BLaER1 (cell line): ENCODE measurements at regions not wholly inside any gene's neighbourhood (a gene's known extent, or its start where the extent isn't known, plus 50 kb on each side); places are given as distances from the start of the nearest gene placed in this dataset.

Experiments used
- H3K27ac ChIP-seq: shearing (Covaris generic); formaldehyde crosslinking; 2 replicates; pipeline ENCODE4 v1.8.1; 2022
- H3K27me3 ChIP-seq: shearing (Covaris generic); formaldehyde crosslinking; 2 replicates; pipeline ENCODE4 v1.8.1; 2022
- H3K36me3 ChIP-seq: shearing (Covaris generic); formaldehyde crosslinking; 2 replicates; pipeline ENCODE4 v1.8.1; 2022
- H3K4me1 ChIP-seq: shearing (Covaris generic); formaldehyde crosslinking; 2 replicates; pipeline ENCODE4 v1.8.1; 2022
- H3K4me2 ChIP-seq: shearing (Covaris generic); formaldehyde crosslinking; 2 replicates; pipeline ENCODE4 v1.8.1; 2022
- H3K4me3 ChIP-seq: shearing (Covaris generic); formaldehyde crosslinking; 2 replicates; pipeline ENCODE4 v1.8.1; 2022
- H3K9ac ChIP-seq: shearing (Covaris generic); formaldehyde crosslinking; 2 replicates; pipeline ENCODE4 v1.8.1; 2022
- H3K9me3 ChIP-seq: shearing (Covaris generic); formaldehyde crosslinking; 2 replicates; pipeline ENCODE4 v1.8.1; 2022
- H4K20me1 ChIP-seq: shearing (Covaris generic); formaldehyde crosslinking; 2 replicates; pipeline ENCODE4 v1.8.1; 2022
- Cebpa-rat ChIP-seq: shearing (Covaris generic); IDR thresholded peaks from 2 replicates; pipeline ENCODE4 v1.8.1; 2022

DNA sequence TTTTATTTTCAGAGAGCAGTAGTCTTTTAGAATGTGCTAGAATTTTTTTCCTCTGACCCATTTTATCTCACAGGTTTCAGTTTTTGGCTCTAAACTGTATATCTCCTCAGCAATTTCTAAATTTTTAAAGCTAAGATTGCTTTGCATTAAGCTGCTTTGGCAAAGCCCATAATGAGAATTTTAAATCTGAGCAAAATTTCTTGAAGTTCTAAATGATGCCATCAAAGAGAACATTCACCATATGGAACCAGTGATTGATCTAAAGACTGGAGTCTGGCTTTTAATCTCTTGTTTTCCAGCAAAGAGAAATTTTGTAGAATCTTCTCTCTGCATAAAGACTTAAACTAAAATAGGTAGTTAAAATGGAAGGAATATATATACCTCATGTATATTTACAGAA is 313.6 kb downstream of the TBC1D32 start:
- H3K9me3 ChIP-seq = no peaks in the 10 kb centered on the region
- no peak overlapping the region for H3K4me3 ChIP-seq
- no peaks in the 10 kb centered on the region for H4K20me1 ChIP-seq
- TF ChIP-seq Cebpa-rat = no peak
- H3K4me1 ChIP-seq = no peaks in the 10 kb centered on the region
- H3K36me3 ChIP-seq = no peaks in the 10 kb centered on the region
- no peak overlapping the region for H3K9ac ChIP-seq
- H3K27me3 ChIP-seq = no peaks in the 10 kb centered on the region
- H3K27ac ChIP-seq = no peak overlapping the region
- H3K4me2 ChIP-seq = no peak overlapping the region

DNA sequence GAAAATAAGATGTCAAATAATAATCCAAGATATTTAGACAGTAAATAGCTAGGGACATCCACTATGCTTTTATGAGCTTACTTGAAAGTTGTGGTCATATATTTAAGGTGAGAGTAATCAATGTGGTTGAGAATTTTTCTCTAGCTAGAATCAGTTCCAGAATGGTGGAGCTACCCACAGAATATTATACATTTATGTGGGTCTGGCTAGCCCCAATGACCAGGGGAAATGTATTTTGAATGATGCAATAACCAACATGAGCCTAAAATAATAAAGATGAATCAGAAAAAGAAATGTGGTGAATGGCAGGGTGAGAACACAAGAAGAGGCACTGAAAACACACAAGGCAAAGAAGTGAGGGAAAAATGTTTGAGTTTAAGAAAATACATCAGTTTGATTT is 325.7 kb downstream of the TBC1D32 start:
- no peak overlapping the region for H3K4me3 ChIP-seq
- TF ChIP-seq Cebpa-rat = no peak
- no peaks in the 10 kb centered on the region for H3K4me1 ChIP-seq
- H3K9me3 ChIP-seq = peaks cover 3% of the 10 kb centered on the region; the same call in 1 of the 2 replicates
- H3K4me2 ChIP-seq = no peak overlapping the region
- no peaks in the 10 kb centered on the region for H3K36me3 ChIP-seq
- H3K9ac ChIP-seq = no peak overlapping the region
- no peak overlapping the region for H3K27ac ChIP-seq
- no peaks in the 10 kb centered on the region for H3K27me3 ChIP-seq
- H4K20me1 ChIP-seq = no peaks in the 10 kb centered on the region

DNA sequence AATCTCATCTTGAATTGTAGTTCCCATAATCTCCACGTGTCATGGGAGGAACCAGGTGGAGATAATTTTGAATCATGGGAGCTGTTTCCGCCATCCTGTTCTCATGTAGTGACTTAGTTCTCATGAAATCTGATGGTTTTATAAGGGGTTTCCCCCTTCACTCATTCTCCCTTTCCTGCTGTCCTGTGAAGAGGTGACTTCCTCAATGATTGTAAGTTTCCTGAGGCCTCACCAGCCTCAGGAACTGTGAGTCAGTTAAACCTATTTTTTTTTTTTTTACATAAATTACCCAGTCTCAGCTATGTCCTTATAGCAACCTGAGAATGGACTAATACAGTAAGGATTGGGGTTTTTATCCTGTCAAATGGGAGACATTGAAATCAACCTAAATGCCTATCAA is 328.3 kb downstream of the TBC1D32 start:
- Histone ChIP-seq H3K27ac (no peak overlapping the region), H3K9me3 (peaks cover 15% of the 10 kb centered on the region; the same call in 1 of the 2 replicates), H3K9ac (no peak overlapping the region), H3K4me3 (no peak overlapping the region), H3K36me3 (no peaks in the 10 kb centered on the region), H4K20me1 (no peaks in the 10 kb centered on the region), H3K4me1 (peaks cover under 1% of the 10 kb centered on the region), H3K4me2 (no peak overlapping the region), H3K27me3 (no peaks in the 10 kb centered on the region)
- no peak for TF ChIP-seq Cebpa-rat

DNA sequence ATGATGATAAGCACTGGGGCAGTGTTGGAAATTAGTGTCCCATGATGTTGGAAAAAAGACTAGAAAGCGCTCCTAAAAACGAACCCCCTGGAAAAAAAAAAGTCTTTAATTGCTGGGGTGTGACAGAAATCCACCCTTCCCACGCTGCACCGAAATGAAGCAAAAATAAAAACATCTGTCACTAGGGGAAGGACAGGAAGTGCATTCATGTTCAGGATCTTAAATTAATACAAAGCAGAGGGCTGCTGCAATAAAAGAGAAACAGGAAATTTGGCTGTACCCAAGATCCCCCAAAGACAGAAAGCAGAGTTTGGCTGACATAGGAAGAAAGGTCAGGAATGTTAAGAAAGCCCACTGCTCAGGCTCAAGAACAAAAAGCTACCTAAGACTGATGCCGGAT is 333.9 kb downstream of the TBC1D32 start:
- Histone ChIP-seq H3K4me2 (peak overlapping the region; percentile 74), H3K9me3 (peaks cover 15% of the 10 kb centered on the region; the same call in 1 of the 2 replicates), H3K27ac (peak overlapping the region; percentile 64), H3K36me3 (no peaks in the 10 kb centered on the region), H3K9ac (peak overlapping the region; percentile 7; the same call in 1 of the 2 replicates), H3K4me3 (peak overlapping the region; percentile 20; the same call in 1 of the 2 replicates), H3K4me1 (peaks cover 27% of the 10 kb centered on the region), H3K27me3 (no peaks in the 10 kb centered on the region), H4K20me1 (no peaks in the 10 kb centered on the region)
- no peak for TF ChIP-seq Cebpa-rat

DNA sequence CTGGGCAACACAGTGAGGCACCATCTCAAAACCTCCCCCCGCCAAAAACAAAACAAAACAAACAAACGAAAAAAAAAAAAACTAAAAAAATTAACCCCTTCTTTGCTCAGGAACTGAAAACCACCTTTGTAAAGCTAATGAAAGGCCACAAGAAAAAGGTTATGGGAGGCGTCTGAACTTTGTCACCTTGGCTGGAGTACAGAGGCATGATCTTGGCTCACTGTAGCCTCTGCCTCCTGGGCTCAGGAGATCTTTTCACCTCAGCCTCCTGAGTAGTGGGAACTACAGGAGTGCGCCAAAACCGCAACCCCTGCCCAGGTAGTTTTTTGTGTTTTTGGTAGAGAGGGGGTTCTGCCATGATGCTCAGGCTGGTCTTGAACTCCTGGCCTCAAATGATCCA is 337.9 kb downstream of the TBC1D32 start:
- peaks cover 27% of the 10 kb centered on the region for H3K4me1 ChIP-seq
- H3K9me3 ChIP-seq = no peaks in the 10 kb centered on the region
- H3K9ac ChIP-seq = no peak overlapping the region
- H4K20me1 ChIP-seq = no peaks in the 10 kb centered on the region
- no peak for TF ChIP-seq Cebpa-rat
- no peak overlapping the region for H3K4me3 ChIP-seq
- no peak overlapping the region for H3K27ac ChIP-seq
- no peak overlapping the region for H3K4me2 ChIP-seq
- H3K27me3 ChIP-seq = no peaks in the 10 kb centered on the region
- H3K36me3 ChIP-seq = no peaks in the 10 kb centered on the region

DNA sequence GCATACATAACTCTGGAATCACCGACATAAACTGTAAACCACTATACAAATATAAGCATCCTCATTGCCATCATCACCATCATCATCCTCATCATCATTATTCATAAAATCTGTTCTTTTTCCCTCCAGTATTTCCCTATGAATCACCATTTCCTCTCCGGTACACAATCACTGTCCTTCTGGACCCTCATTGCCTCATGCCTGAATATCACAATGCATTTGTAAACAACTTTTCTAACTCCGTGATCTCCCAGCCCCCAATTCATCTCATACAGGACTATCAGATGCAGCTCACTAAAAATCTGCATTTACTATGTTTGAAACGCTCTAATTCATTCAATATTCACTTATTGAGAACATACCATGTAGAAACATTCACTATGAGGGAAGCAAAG is 339.7 kb downstream of the TBC1D32 start:
- Histone ChIP-seq H3K4me1 (peaks cover 11% of the 10 kb centered on the region), H3K4me3 (no peak overlapping the region), H3K9me3 (no peaks in the 10 kb centered on the region), H3K9ac (no peak overlapping the region), H3K4me2 (no peak overlapping the region), H3K36me3 (no peaks in the 10 kb centered on the region), H3K27me3 (no peaks in the 10 kb centered on the region), H3K27ac (no peak overlapping the region), H4K20me1 (no peaks in the 10 kb centered on the region)
- no peak for TF ChIP-seq Cebpa-rat

DNA sequence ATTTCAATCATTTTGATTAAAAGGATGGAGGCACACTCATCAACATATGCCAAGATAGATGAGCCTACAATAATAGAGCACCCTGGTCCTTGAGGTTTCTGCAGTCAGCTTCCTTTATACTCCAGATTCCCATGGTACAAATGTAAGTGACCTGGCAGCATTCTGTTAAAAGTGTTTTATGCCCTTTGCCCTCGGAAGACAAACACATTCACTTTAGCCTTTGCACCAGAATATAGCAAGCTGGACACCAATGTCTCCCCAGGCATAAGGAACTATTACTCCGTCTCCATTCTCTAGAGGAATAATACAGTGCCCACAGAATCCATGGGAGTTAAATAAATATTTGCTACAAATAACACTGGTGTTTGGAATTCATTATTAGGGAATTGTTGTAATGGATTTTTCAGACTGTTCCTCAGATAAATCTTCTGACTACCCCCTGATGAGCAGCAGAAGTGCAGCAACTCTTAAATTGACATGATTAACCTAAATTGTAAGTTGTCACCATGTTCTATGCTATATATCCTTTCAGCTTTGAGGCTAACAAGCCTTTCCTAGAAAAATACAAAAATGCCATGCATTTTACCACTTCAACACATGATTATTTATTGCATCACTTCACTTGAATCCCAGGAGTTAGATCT is 340.2 kb downstream of the TBC1D32 start:
- Histone ChIP-seq H3K4me3 (no peak overlapping the region), H3K27ac (no peak overlapping the region), H4K20me1 (no peaks in the 10 kb centered on the region), H3K4me2 (no peak overlapping the region), H3K4me1 (peaks cover 6% of the 10 kb centered on the region), H3K27me3 (no peaks in the 10 kb centered on the region), H3K9me3 (no peaks in the 10 kb centered on the region), H3K9ac (no peak overlapping the region), H3K36me3 (no peaks in the 10 kb centered on the region)
- TF ChIP-seq Cebpa-rat = no peak

DNA sequence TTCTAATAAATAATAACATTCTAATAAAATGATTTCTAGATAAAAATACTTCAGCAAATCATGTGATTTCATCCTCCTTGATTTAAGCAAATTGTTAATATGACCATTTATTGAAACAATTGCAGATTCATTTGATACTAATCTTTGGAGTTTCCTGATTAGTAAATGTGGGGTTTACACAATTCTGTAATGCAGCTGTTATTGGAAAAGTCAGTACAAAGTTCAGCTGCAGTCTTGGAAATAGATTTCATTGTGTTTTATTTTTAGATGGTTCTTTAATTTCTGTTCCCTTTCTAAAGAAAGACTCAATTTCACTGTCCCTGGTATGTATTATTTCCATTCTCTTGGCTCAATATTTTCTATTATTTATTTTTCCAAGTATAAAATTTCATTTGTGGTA is 342.0 kb downstream of the TBC1D32 start:
- no peaks in the 10 kb centered on the region for H3K4me1 ChIP-seq
- no peak overlapping the region for H3K4me2 ChIP-seq
- TF ChIP-seq Cebpa-rat = no peak
- H3K9ac ChIP-seq = no peak overlapping the region
- no peak overlapping the region for H3K27ac ChIP-seq
- H3K4me3 ChIP-seq = no peak overlapping the region
- H3K36me3 ChIP-seq = no peaks in the 10 kb centered on the region
- no peaks in the 10 kb centered on the region for H3K9me3 ChIP-seq
- H4K20me1 ChIP-seq = no peaks in the 10 kb centered on the region
- no peaks in the 10 kb centered on the region for H3K27me3 ChIP-seq

DNA sequence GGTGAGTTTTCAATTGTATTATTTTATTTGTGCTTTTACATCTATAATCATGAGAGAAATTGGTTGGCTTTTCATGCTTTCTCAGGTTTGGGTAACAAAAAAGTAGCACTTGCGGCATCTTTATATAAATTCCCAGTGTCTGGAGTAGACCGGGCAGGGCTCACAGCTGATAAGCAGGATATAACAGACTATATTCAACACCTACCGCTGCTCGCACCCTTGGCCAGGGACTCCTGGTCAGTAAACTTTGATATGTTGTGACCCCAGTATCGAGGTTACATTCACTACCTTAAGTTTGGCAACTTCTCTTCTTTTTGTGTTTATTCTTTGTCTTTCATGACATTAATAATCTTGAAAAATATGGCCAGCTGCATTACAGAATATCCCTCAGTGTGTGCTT is 343.4 kb downstream of the TBC1D32 start:
- Histone ChIP-seq H3K4me2 (no peak overlapping the region), H3K4me1 (no peaks in the 10 kb centered on the region), H3K4me3 (no peak overlapping the region), H3K36me3 (no peaks in the 10 kb centered on the region), H3K9me3 (no peaks in the 10 kb centered on the region), H3K27ac (no peak overlapping the region), H3K27me3 (no peaks in the 10 kb centered on the region), H3K9ac (no peak overlapping the region), H4K20me1 (no peaks in the 10 kb centered on the region)
- TF ChIP-seq Cebpa-rat = no peak

DNA sequence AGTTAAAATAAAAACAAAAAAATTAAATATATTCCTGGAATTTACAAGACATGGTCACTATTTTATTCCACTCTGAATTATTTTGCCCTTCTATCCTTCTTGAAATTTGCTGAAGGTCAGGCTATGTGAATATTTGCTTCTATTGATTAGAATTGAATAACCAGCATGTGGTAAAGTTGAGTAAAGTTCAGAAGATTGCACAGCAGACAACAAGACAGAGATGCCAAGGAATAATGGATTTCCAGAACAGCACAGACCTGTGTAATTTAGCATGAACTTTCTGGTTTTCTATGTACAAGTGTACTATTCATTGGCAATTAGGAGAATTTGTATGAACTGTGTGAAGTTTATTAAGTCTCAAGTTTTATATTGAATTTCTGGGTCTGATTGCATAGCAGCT is 352.4 kb downstream of the TBC1D32 start:
- no peak for TF ChIP-seq Cebpa-rat
- Histone ChIP-seq H3K9me3 (no peaks in the 10 kb centered on the region), H3K36me3 (no peaks in the 10 kb centered on the region)

DNA sequence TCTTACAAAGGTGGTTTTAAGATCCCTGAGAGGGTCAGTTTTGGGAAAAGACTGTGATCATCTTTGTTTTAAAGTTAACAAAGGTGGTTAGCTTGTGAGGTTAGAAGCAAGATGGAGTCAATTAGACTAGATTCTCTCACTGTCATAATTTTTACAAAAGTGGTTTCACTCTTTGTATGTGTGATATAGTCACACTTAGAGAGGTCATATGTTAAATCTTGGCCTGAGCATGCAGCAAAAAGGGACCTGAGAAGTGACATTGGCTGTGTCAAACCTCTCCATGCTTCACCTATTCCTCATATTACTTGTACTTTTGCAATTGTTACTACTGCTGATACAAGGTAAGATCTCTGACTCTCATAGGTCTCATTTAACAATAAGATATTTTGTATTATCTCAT is 368.0 kb downstream of the TBC1D32 start:
- Histone ChIP-seq H3K4me2 (no peak overlapping the region), H3K27me3 (no peaks in the 10 kb centered on the region), H3K36me3 (no peaks in the 10 kb centered on the region), H4K20me1 (no peaks in the 10 kb centered on the region), H3K9ac (no peak overlapping the region), H3K4me1 (no peaks in the 10 kb centered on the region), H3K4me3 (no peak overlapping the region), H3K27ac (no peak overlapping the region), H3K9me3 (no peaks in the 10 kb centered on the region)
- TF ChIP-seq Cebpa-rat = no peak

More for the DNA sequence above, 352.4 kb downstream of the TBC1D32 start:
- H3K4me2 ChIP-seq = no peak overlapping the region
- no peak overlapping the region for H3K4me3 ChIP-seq
- H4K20me1 ChIP-seq = no peaks in the 10 kb centered on the region
- H3K27me3 ChIP-seq = no peaks in the 10 kb centered on the region
- H3K4me1 ChIP-seq = no peaks in the 10 kb centered on the region
- no peak overlapping the region for H3K27ac ChIP-seq
- no peak overlapping the region for H3K9ac ChIP-seq
